GM21737 (cell line): ENCODE measurements at regions not wholly inside any gene's neighbourhood (a gene's known extent, or its start where the extent isn't known, plus 50 kb on each side); places are given as distances from the start of the nearest gene placed in this dataset.

Experiments used
- ATAC-seq: cut with Tn5 transposase; IDR thresholded peaks from one replicate; pipeline ENCODE4 v1.9.1; 2021; ENCODE audit warnings: mild to moderate bottlenecking, moderate library complexity; ENCODE audit not compliant: unreplicated experiment

DNA sequence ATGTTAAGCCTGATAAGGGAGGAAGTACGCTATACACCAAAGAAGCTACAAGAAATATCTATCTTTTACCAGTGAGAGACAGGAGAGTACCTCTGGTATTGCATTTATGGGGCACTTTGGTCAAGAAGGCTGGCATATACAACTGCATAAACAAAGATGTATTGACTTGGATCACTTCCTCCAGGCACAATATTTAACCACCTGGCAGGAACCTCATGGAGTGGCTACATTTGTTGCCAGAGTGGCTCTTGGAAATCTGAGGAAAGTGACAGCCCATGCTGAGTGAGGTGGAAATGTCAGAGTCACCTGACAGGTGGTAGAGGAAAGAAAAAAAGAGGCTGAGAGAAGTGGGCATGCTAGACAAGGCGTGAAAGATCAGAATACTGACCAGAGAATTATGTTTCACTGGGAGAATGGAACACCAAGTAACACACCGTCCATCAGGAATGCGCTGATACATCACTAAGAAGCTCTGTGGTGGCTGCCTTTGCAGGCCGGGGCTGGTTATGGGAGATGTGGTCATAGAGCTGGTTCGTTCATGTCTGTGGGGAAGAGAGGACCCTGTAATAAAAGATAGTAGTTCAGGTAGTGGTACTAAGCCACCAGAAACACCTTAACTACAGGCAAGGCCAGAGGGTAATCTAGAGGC, 61.4 kb upstream of the UFL1 start:
- no peak for ATAC-seq

DNA sequence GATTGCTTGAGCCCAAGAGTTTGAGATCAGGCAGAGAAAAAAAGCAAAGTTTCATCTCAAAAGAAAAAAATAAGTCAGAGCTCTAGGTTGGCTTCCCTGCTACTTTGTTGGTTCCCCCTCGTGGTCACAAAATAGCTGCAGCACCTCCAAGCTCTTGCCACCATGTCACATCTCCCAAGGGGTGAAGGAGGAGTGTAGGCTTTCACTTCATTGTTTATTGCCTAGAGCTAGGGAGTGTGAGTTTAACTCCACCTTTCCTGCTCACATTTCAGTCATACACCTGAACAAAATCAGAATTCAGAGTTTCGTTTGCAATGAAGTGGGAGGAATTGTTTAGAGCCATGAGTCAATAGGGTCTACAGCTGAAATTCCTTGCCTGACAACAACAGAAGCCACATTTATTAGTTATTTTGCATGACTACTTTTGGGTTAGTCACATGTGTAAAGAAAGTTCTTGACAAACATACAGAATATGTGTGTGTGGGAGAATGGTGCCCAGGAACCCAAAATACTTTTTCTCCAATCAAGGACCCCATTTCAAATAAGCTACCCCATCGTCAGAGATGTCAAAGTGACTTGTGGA, 56.2 kb upstream of the UFL1 start:
- no peak for ATAC-seq

- peak; percentile 64 for ATAC-seq
Measured at GRCh38 chr6:96466147-96466863, 55.3 kb upstream of the UFL1 start.

- no peak for ATAC-seq
Measured at GRCh38 chr6:96467814-96468213, 53.8 kb upstream of the UFL1 start.

DNA sequence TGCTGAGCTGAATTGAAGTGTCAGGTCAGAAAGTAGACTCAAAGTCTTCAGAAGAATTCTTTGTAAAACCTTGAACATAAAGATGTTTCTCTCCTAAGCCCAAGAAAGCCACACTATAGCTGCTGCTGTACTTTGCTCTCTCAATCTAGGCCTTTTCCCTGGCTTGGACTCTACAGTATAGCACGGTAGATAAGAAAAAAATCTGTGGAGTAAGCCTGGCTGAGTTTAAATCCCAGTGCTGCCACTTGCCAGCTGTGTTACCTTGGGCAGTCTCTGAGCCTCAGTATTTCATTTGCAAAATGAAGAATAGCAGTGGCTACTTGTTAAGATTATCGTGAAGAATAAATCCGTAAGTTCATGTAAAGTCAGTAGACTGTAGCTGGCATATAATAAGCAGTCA, 53.3 kb upstream of the UFL1 start:
- no peak for ATAC-seq

GRCh38 chr6:96468681-96469224, 52.9 kb upstream of the UFL1 start:
- no peak for ATAC-seq

DNA sequence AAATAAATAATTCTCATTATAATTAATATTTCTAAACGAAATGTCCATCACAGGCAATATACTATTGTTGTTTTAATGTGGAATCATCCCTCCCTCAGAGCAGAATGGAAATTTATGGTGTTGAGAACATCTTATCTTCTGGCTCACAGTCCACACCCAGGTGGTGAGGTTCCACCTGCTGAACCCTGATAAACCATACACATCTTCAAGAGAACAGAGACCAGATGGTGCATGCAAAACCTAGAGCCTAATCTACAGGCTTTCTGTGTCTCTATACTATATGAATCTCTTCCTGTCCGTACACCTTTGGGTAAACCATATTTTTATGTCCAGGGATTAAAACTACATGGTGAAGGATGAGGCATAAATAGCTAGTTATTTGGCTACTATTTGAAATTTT, 52.3 kb upstream of the UFL1 start:
- ATAC-seq = no peak

- no peak for ATAC-seq
Measured at GRCh38 chr6:96470296-96470695, 51.3 kb upstream of the UFL1 start.
